ENCODE measurements at regions not wholly inside any gene's neighbourhood (a gene's known extent, or its start where the extent isn't known, plus 50 kb on each side); places are given as distances from the start of the nearest gene placed in this dataset.

GRCh38 chr22:47351836-47352579 lies 589.6 kb downstream of the TBC1D22A start:
- TF ChIP-seq CTCF (IDR thresholded peaks at IDR 0.05) (no peak), POLR2A (IDR thresholded peaks at IDR 0.05) (no peak), EP300 (IDR thresholded peaks at IDR 0.05) (no peak)

Measured in tibial nerve (tissue), 4 donors.